Smooth muscle cell (in vitro differentiated cells): ENCODE measurements at regions not wholly inside any gene's neighbourhood (a gene's known extent, or its start where the extent isn't known, plus 50 kb on each side); places are given as distances from the start of the nearest gene placed in this dataset.

Experiments used
- DNase-seq: peaks from one replicate; lab custom pipeline; 2025; ENCODE audit not compliant: unreplicated experiment; lab: John Stamatoyannopoulos, UW
- H2AFZ ChIP-seq: fragments of 200-600 bp; sonication (generic); 2 replicates; pipeline ENCODE4 v1.6.0; 2016; ENCODE audit warnings: antibody characterized with exemption, low read depth, mild to moderate bottlenecking
- H3F3A ChIP-seq: fragments of 200-600 bp; sonication (generic); 2 replicates; pipeline ENCODE4 v1.6.0; 2017; ENCODE audit warnings: antibody characterized with exemption, low read depth
- H3K27ac ChIP-seq: fragments of 200-600 bp; sonication (generic); 2 replicates; pipeline ENCODE4 v1.5.1; 2016; ENCODE audit warnings: low read depth, mild to moderate bottlenecking
- H3K27me3 ChIP-seq: fragments of 200-600 bp; sonication (generic); 2 replicates; pipeline ENCODE4 v1.6.1; 2016; ENCODE audit warnings: low read depth, mild to moderate bottlenecking
- H3K36me3 ChIP-seq: fragments of 200-600 bp; sonication (generic); 2 replicates; pipeline ENCODE4 v1.5.1; 2016; ENCODE audit warnings: low read depth
- H3K4me1 ChIP-seq: fragments of 200-600 bp; sonication (generic); 2 replicates; pipeline ENCODE4 v1.5.1; 2016; ENCODE audit warnings: low read depth
- H3K4me2 ChIP-seq: fragments of 200-600 bp; sonication (generic); 2 replicates; pipeline ENCODE4 v1.6.0; 2016; ENCODE audit warnings: mild to moderate bottlenecking
- H3K4me3 ChIP-seq: fragments of 200-600 bp; sonication (generic); 2 replicates; pipeline ENCODE4 v1.5.1; 2016; ENCODE audit warnings: mild to moderate bottlenecking
- H3K79me2 ChIP-seq: fragments of 200-600 bp; sonication (generic); 2 replicates; pipeline ENCODE4 v1.6.0; 2016; ENCODE audit warnings: low read depth, mild to moderate bottlenecking
- H3K9ac ChIP-seq: fragments of 200-600 bp; sonication (generic); 2 replicates; pipeline ENCODE4 v1.6.0; 2016; ENCODE audit warnings: low read depth
- H3K9me3 ChIP-seq: fragments of 200-600 bp; sonication (generic); replicated peaks from 2 replicates; pipeline ENCODE4 v1.5.1; 2016; ENCODE audit warnings: low read depth
- H4K20me1 ChIP-seq: fragments of 200-600 bp; sonication (generic); 2 replicates; pipeline ENCODE4 v1.6.0; 2016; ENCODE audit warnings: low read depth
- CTCF ChIP-seq: fragments of 200-600 bp; sonication (generic); IDR thresholded peaks from 2 replicates; pipeline ENCODE4 v1.5.1; 2017; ENCODE audit warnings: borderline replicate concordance, mild to moderate bottlenecking, antibody characterized with exemption; ENCODE audit not compliant: insufficient read depth, poor library complexity, severe bottlenecking
- WGBS: methylation state at CpG from one replicate; pipeline ENCODE4 v1.1.7; 2016; ENCODE audit warnings: low lambda C conversion rate; 5-methylcytosine and 5-hydroxymethylcytosine counted together

GRCh38 chr13:47142105-47142504, 245.3 kb upstream of the HTR2A start:
- Histone ChIP-seq H3K36me3 (no peaks in the 10 kb centered on the region), H3K4me3 (no peak overlapping the region), H3K4me2 (no peak overlapping the region), H3K9me3 (no peaks in the 10 kb centered on the region), H3K79me2 (no peaks in the 10 kb centered on the region), H3K27ac (no peak overlapping the region), H3K4me1 (no peaks in the 10 kb centered on the region), H3K9ac (no peak overlapping the region), H4K20me1 (no peaks in the 10 kb centered on the region), H3K27me3 (no peaks in the 10 kb centered on the region), H2AFZ (no peak overlapping the region), H3F3A (no peaks in the 10 kb centered on the region)
- DNase-seq = no peak
- no peak for TF ChIP-seq CTCF
- WGBS = 85% methylated on average over 2 of the region's 2 CpGs

- WGBS = 50% methylated on average over 2 of the region's 2 CpGs
- H3K4me2 ChIP-seq = no peak overlapping the region
Observed at GRCh38 chr13:47139519-47139918, 242.7 kb upstream of the HTR2A start.

GRCh38 chr13:47136504-47136941, 239.7 kb upstream of the HTR2A start:
- Histone ChIP-seq H4K20me1 (no peaks in the 10 kb centered on the region), H3K9me3 (no peaks in the 10 kb centered on the region), H3K9ac (no peak overlapping the region), H2AFZ (no peak overlapping the region), H3K27me3 (no peaks in the 10 kb centered on the region), H3K4me3 (no peak overlapping the region), H3F3A (no peaks in the 10 kb centered on the region), H3K27ac (no peak overlapping the region), H3K36me3 (no peaks in the 10 kb centered on the region), H3K79me2 (no peaks in the 10 kb centered on the region), H3K4me1 (no peaks in the 10 kb centered on the region), H3K4me2 (no peak overlapping the region)
- no peak for TF ChIP-seq CTCF
- 83% methylated on average over 1 of the region's 1 CpG for WGBS
- no peak for DNase-seq

More at GRCh38 chr13:47139519-47139918, 242.7 kb upstream of the HTR2A start:
- DNase-seq = no peak
- H3K36me3 ChIP-seq = no peaks in the 10 kb centered on the region
- no peak overlapping the region for H3K4me3 ChIP-seq
- no peaks in the 10 kb centered on the region for H3F3A ChIP-seq
- no peaks in the 10 kb centered on the region for H3K79me2 ChIP-seq
- no peaks in the 10 kb centered on the region for H4K20me1 ChIP-seq
- no peak overlapping the region for H3K9ac ChIP-seq
- H3K27ac ChIP-seq = no peak overlapping the region
- H3K4me1 ChIP-seq = no peaks in the 10 kb centered on the region
- no peaks in the 10 kb centered on the region for H3K27me3 ChIP-seq
- TF ChIP-seq CTCF = no peak
- no peak overlapping the region for H2AFZ ChIP-seq
- no peaks in the 10 kb centered on the region for H3K9me3 ChIP-seq

- H3F3A ChIP-seq = no peaks in the 10 kb centered on the region
- no peak overlapping the region for H2AFZ ChIP-seq
- H3K79me2 ChIP-seq = no peaks in the 10 kb centered on the region
- no peak for DNase-seq
- no peak for TF ChIP-seq CTCF
- H3K4me2 ChIP-seq = no peak overlapping the region
- H3K4me1 ChIP-seq = no peaks in the 10 kb centered on the region
- 71% methylated on average over 5 of the region's 5 CpGs for WGBS
- H3K27ac ChIP-seq = no peak overlapping the region
- no peaks in the 10 kb centered on the region for H3K27me3 ChIP-seq
- no peak overlapping the region for H3K4me3 ChIP-seq
- H4K20me1 ChIP-seq = no peaks in the 10 kb centered on the region
- H3K9me3 ChIP-seq = no peaks in the 10 kb centered on the region
- no peaks in the 10 kb centered on the region for H3K36me3 ChIP-seq
- H3K9ac ChIP-seq = no peak overlapping the region
Observed at GRCh38 chr13:47135800-47136503, 239.1 kb upstream of the HTR2A start.
